Endothelial cell of umbilical vein (primary cell): ENCODE measurements at regions not wholly inside any gene's neighbourhood (a gene's known extent, or its start where the extent isn't known, plus 50 kb on each side); places are given as distances from the start of the nearest gene placed in this dataset.
A peak's percentile ranks its signal among the peaks of the same experiment; 100 is the strongest.

Experiments used
- BruUV-seq: library from RNA; stranded (reverse); fragments of 400-500 nt; replicated peaks from 2 replicates; lab custom pipeline; 2021; lab: Mats Ljungman, UMichigan
- CTCF ChIA-PET: fragments of 300-600, 350-600 bp; sonication (Branson Sonifier 250); formaldehyde crosslinking; loops from one replicate; lab custom pipeline; 2021; ENCODE audit warnings: antibody characterized with exemption, inconsistent platforms; lab: Charles Lee
- POLR2A ChIA-PET: fragments of 300-600, 350-600 bp; sonication (Branson Sonifier 250); formaldehyde crosslinking; loops from one replicate; lab custom pipeline; 2021; ENCODE audit warnings: antibody characterized with exemption, inconsistent platforms; lab: Charles Lee
- DNase-seq: peaks from one replicate; pipeline ENCODE4 v3.0.0-alpha.2; 2011; ENCODE audit warnings: low read depth, low spot score
- FAIRE-seq: peaks from 2 replicates; lab custom pipeline; 2011; peaks lifted over from hg19 to GRCh38; lab: Jason Lieb, UNC
- H2AFZ ChIP-seq: 2 replicates; pipeline ENCODE4 v1.6.0; 2012; ENCODE audit warnings: low read depth, low read length, control low read depth, inconsistent platforms
- H3K27ac ChIP-seq: 2 replicates; pipeline ENCODE4 v1.5.1; 2011; ENCODE audit warnings: low read depth, mild to moderate bottlenecking, control low read depth, low read length, moderate library complexity; ENCODE audit not compliant: insufficient read depth
- H3K27me3 ChIP-seq, 2 experiments: 2 replicates each; pipeline versions ENCODE4 v1.6.0 to v1.6.1; 2011; ENCODE audit warnings: low read length in 2 of 2, mixed read lengths in 1 of 2; ENCODE audit not compliant: control insufficient read depth in 2 of 2, insufficient read depth in 2 of 2
- H3K36me3 ChIP-seq, 2 experiments: 2 replicates in 1 of 2; 3 replicates in 1 of 2; pipeline ENCODE4 v1.5.1; 2011; ENCODE audit warnings: low read length in 2 of 2, mild to moderate bottlenecking in 1 of 2, moderate library complexity in 1 of 2; ENCODE audit not compliant: control insufficient read depth in 2 of 2, insufficient read depth in 2 of 2; ENCODE audit errors: extremely low read depth in 1 of 2
- H3K4me1 ChIP-seq: 3 replicates; pipeline ENCODE4 v1.5.1; 2011; ENCODE audit warnings: mild to moderate bottlenecking, low read length; ENCODE audit not compliant: control insufficient read depth, insufficient read depth; ENCODE audit errors: extremely low read depth
- H3K4me2 ChIP-seq: 2 replicates; pipeline ENCODE4 v1.6.1; 2011; ENCODE audit warnings: low read length, control low read depth, mixed read lengths; ENCODE audit not compliant: insufficient read depth
- H3K4me3 ChIP-seq, 3 experiments: fragments of 200-600 bp in 1 of 3; sonication (generic), shearing (Covaris generic) in 1 of 3; replicated peaks in 1 of 3; 2 replicates each; pipeline ENCODE4 v1.5.1; 2011 to 2016; ENCODE audit warnings: control low read depth in 3 of 3, low read length in 3 of 3, mild to moderate bottlenecking in 2 of 3, inconsistent platforms in 1 of 3, low read depth in 1 of 3, moderate library complexity in 1 of 3; ENCODE audit not compliant: insufficient read depth in 1 of 3
- H3K79me2 ChIP-seq: 2 replicates; pipeline ENCODE4 v1.6.0; 2012; ENCODE audit warnings: low read length, inconsistent platforms; ENCODE audit not compliant: control insufficient read depth, insufficient read depth
- H3K9ac ChIP-seq: replicated peaks from 2 replicates; pipeline ENCODE3; 2011; ENCODE audit warnings: low read length, control low read depth; ENCODE audit not compliant: insufficient read depth; ENCODE audit errors: extremely low read depth
- H3K9me1 ChIP-seq: replicated peaks from 3 replicates; pipeline ENCODE4 v1.6.0; 2011; ENCODE audit warnings: mild to moderate bottlenecking, low read length; ENCODE audit not compliant: control insufficient read depth, insufficient read depth; ENCODE audit errors: extremely low read depth
- H3K9me3 ChIP-seq: replicated peaks from 2 replicates; pipeline ENCODE4 v1.5.1; 2012; ENCODE audit warnings: low read length, inconsistent platforms; ENCODE audit not compliant: control insufficient read depth, insufficient read depth
- H4K20me1 ChIP-seq: replicated peaks from 2 replicates; pipeline ENCODE3; 2011; ENCODE audit warnings: mild to moderate bottlenecking, low read length; ENCODE audit not compliant: control insufficient read depth, insufficient read depth; ENCODE audit errors: extremely low read depth
- CTCF ChIP-seq, 2 donors: IDR thresholded peaks; 1 replicate in 1 of 2; 2 replicates in 1 of 2; pipeline ENCODE4 v1.5.1; 2011; ENCODE audit warnings: low read length in 2 of 2, mild to moderate bottlenecking in 2 of 2, moderate library complexity in 2 of 2, control low read depth in 1 of 2, inconsistent platforms in 1 of 2, low read depth in 1 of 2; ENCODE audit not compliant: insufficient read depth in 1 of 2; ENCODE audit errors: extremely low read depth in 1 of 2
- EZH2 ChIP-seq: IDR thresholded peaks from 2 replicates; pipeline ENCODE4 v1.6.1; 2012; ENCODE audit warnings: borderline replicate concordance, low read depth, mild to moderate bottlenecking, moderate library complexity, low read length, inconsistent platforms; ENCODE audit not compliant: severe bottlenecking
- FOS ChIP-seq: IDR thresholded peaks from 2 replicates; pipeline ENCODE4 v1.6.1; 2011; ENCODE audit warnings: mild to moderate bottlenecking, low read length, moderate library complexity, borderline replicate concordance; ENCODE audit not compliant: insufficient read depth
- GATA2 ChIP-seq: IDR thresholded peaks from 2 replicates; pipeline ENCODE4 v1.7.0; 2011; ENCODE audit warnings: low read depth, mild to moderate bottlenecking, moderate library complexity, mixed read lengths, low read length; ENCODE audit not compliant: insufficient read length, insufficient read depth
- JUN ChIP-seq: IDR thresholded peaks from 2 replicates; pipeline ENCODE4 v1.6.1; 2011; ENCODE audit warnings: borderline replicate concordance, low read depth; ENCODE audit not compliant: insufficient read length, insufficient read depth
- MAX ChIP-seq: IDR thresholded peaks from 2 replicates; pipeline ENCODE4 v1.6.1; 2011; ENCODE audit not compliant: insufficient read depth, insufficient read length
- MYC ChIP-seq: IDR thresholded peaks from one replicate; pipeline ENCODE4 v1.6.1; 2011; ENCODE audit warnings: mild to moderate bottlenecking, low read depth, low read length
- POLR2A ChIP-seq: IDR thresholded peaks from 2 replicates; pipeline ENCODE4 v1.6.1; 2012; ENCODE audit warnings: low read depth, mild to moderate bottlenecking, control low read depth, low read length
- POLR2AphosphoS5 ChIP-seq: IDR thresholded peaks from 2 replicates; pipeline ENCODE4 v1.6.1; 2012; ENCODE audit warnings: low read depth, mild to moderate bottlenecking, control low read depth, low read length, moderate library complexity; ENCODE audit not compliant: insufficient read depth
- dilution Hi-C: fragments of 300-500 bp; cut with MboI; formaldehyde crosslinking; loops from one replicate; pipeline ENCODE4 v1.15.0; 2019; ENCODE audit warnings: low sequenced_read_pairs; ENCODE audit not compliant: extremely low pct_ligation_motif_present
- intact Hi-C: fragments of 100-400 bp; cut with micrococcal nuclease; formaldehyde crosslinking; loops from one replicate; pipeline ENCODE4 v1.10.0; 2022

GRCh38 chr1:98336472-98337083, 324.9 kb upstream of the SNX7 start:
- H3K36me3 ChIP-seq, result no peaks in the 10 kb centered on the region
- H4K20me1 ChIP-seq, result no peaks in the 10 kb centered on the region
- peak overlapping the region in 2 of 3 experiments; percentile 27 to 32 for H3K4me3 ChIP-seq
- peak; percentile 80 for DNase-seq
- ChIA-PET POLR2A (interaction anchor here (1.0 kb wide), 1 partner anchor 9 kb away, joined by 3 read pairs; no protein-coding TSS in a partner anchor), CTCF (interaction anchor here (1.0 to 1.6 kb wide), 6 partner anchors 9 to 232 kb away, joined by 3 to 7 read pairs (median 4); no protein-coding TSS in a partner anchor)
- intact Hi-C loops, result loop anchor here (1.0 kb wide), 1 partner anchor 9 kb away; no protein-coding TSS in a partner anchor
- H3K4me1 ChIP-seq, result peaks cover 14% of the 10 kb centered on the region
- H3K9me3 ChIP-seq, result no peaks in the 10 kb centered on the region
- H3K4me2 ChIP-seq, result peak overlapping the region; percentile 70
- no peaks in the 10 kb centered on the region for H3K9me1 ChIP-seq
- no peak overlapping the region for H3K9ac ChIP-seq
- no peak for TF ChIP-seq MAX
- TF ChIP-seq MYC, result no peak
- TF ChIP-seq GATA2, result no peak
- no peak for TF ChIP-seq POLR2A
- no peak for TF ChIP-seq POLR2AphosphoS5
- no peak for TF ChIP-seq FOS
- TF ChIP-seq JUN, result no peak
- TF ChIP-seq EZH2, result no peak
- TF ChIP-seq CTCF (IDR thresholded peaks at IDR 0.05; ENCODE audit: extremely low read depth in 1 of 2, insufficient read depth in 1 of 2, low read depth in 1 of 2, low read length in 2 of 2), result no peak
- no peaks in the 10 kb centered on the region for H3K27me3 ChIP-seq
- no TSS peak for BruUV-seq
- FAIRE-seq, result peak; percentile 62
- H2AFZ ChIP-seq, result peak overlapping the region; percentile 88
- H3K79me2 ChIP-seq, result no peaks in the 10 kb centered on the region
- dilution Hi-C loops, result no loop called here
- peak overlapping the region; percentile 66 for H3K27ac ChIP-seq
